Erythroblast (primary cell): ENCODE measurements at regions not wholly inside any gene's neighbourhood (a gene's known extent, or its start where the extent isn't known, plus 50 kb on each side); places are given as distances from the start of the nearest gene placed in this dataset.

ENCODE experiments used
- DNase-seq, 2 experiments: peaks; one replicate each; lab custom pipeline; 2025; lab: John Stamatoyannopoulos, UW
- GATA1 ChIP-seq: IDR thresholded peaks from 2 replicates; pipeline ENCODE4 v1.6.1; 2011; ENCODE audit warnings: low read depth, mild to moderate bottlenecking, control low read depth, low read length, moderate library complexity
- POLR2A ChIP-seq: IDR thresholded peaks from 2 replicates; pipeline ENCODE4 v1.6.1; 2011; ENCODE audit warnings: mild to moderate bottlenecking, low read length

DNA sequence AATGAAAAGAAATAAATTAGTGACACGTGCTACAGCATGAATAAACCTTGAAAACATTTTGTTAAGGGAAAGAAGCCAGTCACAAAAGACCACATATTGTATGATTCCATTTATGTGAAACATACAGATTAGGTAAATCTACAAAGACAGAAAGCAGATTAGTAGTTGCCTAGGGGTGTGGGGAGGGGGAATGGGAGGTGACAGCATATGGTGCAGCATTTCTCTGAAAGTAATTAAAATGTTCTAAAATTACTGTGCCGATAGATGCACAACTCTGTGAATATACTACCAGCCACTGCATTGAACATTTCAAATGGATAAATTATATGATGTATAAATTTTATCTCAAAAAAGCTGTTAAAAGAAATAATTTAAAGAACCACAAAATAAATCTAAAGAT lies 161.0 kb downstream of the TRIB2 start:
- TF ChIP-seq POLR2A (no peak), GATA1 (no peak)
- no peak for DNase-seq

GRCh38 chr2:12879649-12880048 lies 162.9 kb downstream of the TRIB2 start:
- no peak for DNase-seq
- no peak for TF ChIP-seq POLR2A
- TF ChIP-seq GATA1, result no peak

- DNase-seq, result peak in 1 of 2 experiments; percentile 6
- TF ChIP-seq GATA1 (no peak), POLR2A (no peak)
These were observed 165.2 kb downstream of the TRIB2 start for GRCh38 chr2:12881952-12882351.

DNA sequence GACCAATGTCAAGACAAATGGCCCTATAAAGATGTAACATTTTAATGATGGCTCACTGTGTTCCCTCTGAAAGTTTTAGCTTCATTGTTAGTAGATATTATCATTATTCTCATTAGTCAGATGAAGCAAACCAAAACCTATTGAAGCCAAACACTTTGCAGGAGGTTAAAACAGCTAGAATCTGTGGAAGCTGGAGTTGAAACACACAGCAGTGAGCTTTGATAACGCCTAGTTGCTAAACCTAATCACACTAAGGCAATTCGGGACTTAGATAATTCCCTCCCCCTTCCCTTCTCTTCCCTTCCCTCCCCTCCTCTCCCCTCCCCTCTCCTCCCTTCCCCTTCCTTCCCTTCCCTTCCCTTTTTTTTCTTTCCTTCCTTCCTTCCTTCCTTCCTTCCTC lies 165.7 kb downstream of the TRIB2 start:
- DNase-seq, result no peak
- no peak for TF ChIP-seq GATA1
- TF ChIP-seq POLR2A, result no peak

DNA sequence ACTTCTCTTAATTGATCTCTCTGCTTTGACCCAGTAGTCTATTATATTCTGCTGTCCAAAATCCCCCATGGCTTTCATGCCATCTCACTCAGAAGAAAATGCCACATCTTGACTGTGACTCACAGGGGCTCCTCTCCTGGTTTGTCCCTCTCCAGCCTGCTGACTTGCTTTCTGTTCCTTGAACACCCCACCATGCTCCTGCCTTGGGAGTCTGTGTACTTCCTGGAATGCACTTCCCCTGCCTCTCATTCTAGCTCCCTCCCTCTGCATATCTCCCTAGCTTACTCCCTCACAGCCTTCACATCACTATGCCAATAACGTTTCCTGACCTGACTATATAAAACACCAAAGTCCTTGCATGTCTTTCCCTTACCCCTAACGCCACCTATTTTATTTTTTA lies 167.2 kb downstream of the TRIB2 start:
- DNase-seq, result no peak
- no peak for TF ChIP-seq POLR2A
- no peak for TF ChIP-seq GATA1

- TF ChIP-seq GATA1 (no peak), POLR2A (no peak)
These were observed 168.1 kb downstream of the TRIB2 start for GRCh38 chr2:12884713-12885282.

GRCh38 chr2:12890066-12890465 lies 173.3 kb downstream of the TRIB2 start:
- no peak for DNase-seq
- TF ChIP-seq POLR2A, result no peak
- TF ChIP-seq GATA1, result no peak

More at GRCh38 chr2:12884713-12885282, 168.1 kb downstream of the TRIB2 start:
- DNase-seq, result no peak

DNA sequence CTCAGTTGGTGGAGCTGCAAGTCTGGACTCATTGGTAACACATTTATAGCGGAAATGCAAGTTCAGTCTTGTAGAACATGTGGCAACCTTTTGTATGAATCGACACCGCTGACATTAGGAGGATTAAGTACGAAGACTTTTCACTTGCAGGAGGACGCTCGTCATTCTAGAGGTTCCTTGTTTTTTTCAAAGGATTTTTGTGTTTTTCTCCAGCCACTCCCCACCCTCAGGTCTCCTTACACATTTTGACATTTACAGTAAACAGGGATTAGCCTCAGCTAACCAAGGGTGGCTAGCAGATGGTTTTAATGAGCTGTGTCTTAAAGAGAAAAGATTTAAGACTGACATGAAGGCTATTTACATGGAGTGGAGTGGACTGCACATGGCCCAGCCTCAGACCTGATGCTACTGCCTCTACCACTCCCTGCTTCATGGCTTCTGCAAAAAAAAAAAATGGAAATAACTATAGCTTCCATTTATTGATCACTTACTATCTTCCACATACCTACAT lies 173.8 kb downstream of the TRIB2 start:
- no peak for DNase-seq
- TF ChIP-seq GATA1 (no peak), POLR2A (no peak)

GRCh38 chr2:12895017-12895416 lies 178.3 kb downstream of the TRIB2 start:
- no peak for DNase-seq
- no peak for TF ChIP-seq POLR2A
- no peak for TF ChIP-seq GATA1

DNA sequence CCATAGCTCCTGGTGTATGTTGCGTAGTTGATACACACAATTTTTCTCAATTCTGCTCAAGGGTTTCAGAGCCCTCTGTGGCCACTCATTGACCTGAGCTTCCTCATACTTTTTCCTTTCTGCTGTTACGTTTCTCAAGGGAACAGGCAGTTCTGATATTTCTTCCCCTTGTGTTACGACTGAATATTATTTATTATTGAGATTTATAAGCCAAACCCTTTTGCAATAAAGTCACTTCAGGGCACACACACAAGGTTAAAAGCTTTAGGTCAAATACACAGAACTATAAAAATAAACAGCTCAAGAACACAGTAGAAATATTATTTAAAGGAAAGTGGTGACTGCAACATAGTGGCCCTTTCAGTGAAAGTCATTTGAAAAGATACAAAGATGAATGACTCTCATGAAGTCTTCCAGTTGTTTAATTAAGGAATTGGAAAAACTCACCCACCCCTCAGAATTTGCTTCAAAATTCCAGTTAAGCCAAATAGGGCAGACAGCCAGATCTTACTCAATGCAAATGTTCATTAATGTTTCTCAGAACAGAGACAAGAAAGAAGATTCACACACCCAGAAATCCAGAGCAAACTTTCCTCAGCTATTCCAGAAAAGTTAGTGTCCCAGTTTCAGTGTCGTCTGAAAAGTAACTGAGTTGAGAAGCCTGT lies 179.7 kb downstream of the TRIB2 start:
- no peak for DNase-seq
- TF ChIP-seq GATA1 (no peak), POLR2A (no peak)

GRCh38 chr2:12897181-12897580 lies 180.4 kb downstream of the TRIB2 start:
- TF ChIP-seq POLR2A, result no peak
- TF ChIP-seq GATA1, result no peak
- no peak for DNase-seq

- TF ChIP-seq GATA1, result no peak
- TF ChIP-seq POLR2A, result no peak
- no peak for DNase-seq
These were observed 186.5 kb downstream of the TRIB2 start for GRCh38 chr2:12903272-12903671.

GRCh38 chr2:12910431-12910830 lies 193.7 kb downstream of the TRIB2 start:
- DNase-seq, result no peak
- TF ChIP-seq POLR2A (no peak), GATA1 (no peak)

DNA sequence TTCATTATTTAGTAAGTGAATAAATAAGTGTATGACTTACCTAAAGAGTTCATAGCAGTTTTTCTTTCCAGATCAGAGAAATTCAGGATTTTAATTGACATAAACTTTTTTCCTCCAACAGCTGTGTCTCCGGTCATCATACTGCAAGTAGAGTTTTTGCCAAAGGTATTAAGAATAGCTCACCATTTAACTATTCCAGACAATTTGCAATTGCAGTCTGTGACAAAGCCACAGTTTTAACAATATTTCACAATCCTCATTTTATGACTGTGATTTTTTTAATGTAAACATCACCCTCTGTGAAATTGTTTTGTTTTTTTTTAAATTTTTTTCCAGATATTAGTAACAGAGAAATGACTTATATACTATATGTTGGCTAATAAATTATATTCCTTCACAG lies 199.1 kb downstream of the TRIB2 start:
- TF ChIP-seq POLR2A, result no peak
- TF ChIP-seq GATA1, result no peak
- no peak for DNase-seq

GRCh38 chr2:12918138-12918834 lies 201.6 kb downstream of the TRIB2 start:
- DNase-seq, result no peak
- no peak for TF ChIP-seq GATA1
- no peak for TF ChIP-seq POLR2A
